ENCODE measurements at regions not wholly inside any gene's neighbourhood (a gene's known extent, or its start where the extent isn't known, plus 50 kb on each side); places are given as distances from the start of the nearest gene placed in this dataset.

GRCh38 chr10:128871671-128872231 is 595.3 kb upstream of the MGMT start:
- TF ChIP-seq CTCF (IDR thresholded peaks at IDR 0.05), result no peak
- no peak for TF ChIP-seq POLR2A (IDR thresholded peaks at IDR 0.05)
